SK-N-SH (cell line): ENCODE measurements at regions not wholly inside any gene's neighbourhood (a gene's known extent, or its start where the extent isn't known, plus 50 kb on each side); places are given as distances from the start of the nearest gene placed in this dataset.

Source experiments
- CTCF ChIA-PET: fragments of 300-600, 350-600 bp; formaldehyde crosslinking; extraction: SDS; loops from one replicate; lab custom pipeline; 2021; lab: Yijun Ruan, JAX
- POLR2A ChIA-PET: fragments of 350-600 bp; sonication (Branson Sonifier 250); formaldehyde crosslinking; extraction: SDS; loops from one replicate; lab custom pipeline; 2020; ENCODE audit warnings: antibody characterized with exemption, inconsistent platforms; lab: Yijun Ruan, JAX
- DNase-seq: peaks from one replicate; pipeline ENCODE4 v3.0.0; 2012
- H2AFZ ChIP-seq: fragments of 200-600 bp; sonication (generic); 2 replicates; pipeline ENCODE4 v1.8.1; 2016; ENCODE audit warnings: antibody characterized with exemption, mild to moderate bottlenecking, low read depth
- H3F3A ChIP-seq: fragments of 200-600 bp; sonication (generic); replicated peaks from 2 replicates; pipeline ENCODE3; 2016; ENCODE audit warnings: antibody characterized with exemption, mild to moderate bottlenecking; ENCODE audit not compliant: insufficient read depth
- H3K27ac ChIP-seq, 2 experiments: fragments of 200-500 bp in 1 of 2; fragments of 200-600 bp in 1 of 2; sonication (Bioruptor generic) in 1 of 2; sonication (generic), shearing (Covaris generic) in 1 of 2; 2 replicates each; pipeline versions ENCODE4 v1.5.1 to v1.6.1; 2014 to 2016; ENCODE audit warnings: low read depth in 2 of 2, inconsistent platforms in 1 of 2, low read length in 1 of 2, mild to moderate bottlenecking in 1 of 2, mixed read lengths in 1 of 2
- H3K27me3 ChIP-seq: fragments of 200-600 bp; sonication (generic), shearing (Covaris generic); 2 replicates; pipeline ENCODE4 v1.6.1; 2016; ENCODE audit warnings: mixed run types; ENCODE audit not compliant: insufficient read depth
- H3K36me3 ChIP-seq, 2 experiments: fragments of 200-500 bp in 1 of 2; fragments of 200-600 bp in 1 of 2; sonication (Bioruptor generic) in 1 of 2; sonication (generic) in 1 of 2; replicated peaks in 1 of 2; 2 replicates each; pipeline versions ENCODE3 to v1.5.1; 2014 to 2016; ENCODE audit warnings: low read length in 1 of 2, mild to moderate bottlenecking in 1 of 2; ENCODE audit not compliant: insufficient read depth in 2 of 2, control insufficient read depth in 1 of 2
- H3K4me1 ChIP-seq, 2 experiments: fragments of 200-500 bp in 1 of 2; fragments of 200-600 bp in 1 of 2; sonication (Bioruptor generic) in 1 of 2; sonication (generic), shearing (Covaris generic) in 1 of 2; 2 replicates each; pipeline versions ENCODE4 v1.5.1 to v1.6.1; 2014 to 2016; ENCODE audit warnings: low read depth in 1 of 2, low read length in 1 of 2, mixed run types in 1 of 2; ENCODE audit not compliant: insufficient read depth in 2 of 2, control insufficient read depth in 1 of 2
- H3K4me2 ChIP-seq: fragments of 200-600 bp; sonication (generic), shearing (Covaris generic); 2 replicates; pipeline ENCODE4 v1.6.1; 2017; ENCODE audit warnings: mixed run types
- H3K4me3 ChIP-seq, 2 experiments: fragments of 200-500 bp in 1 of 2; fragments of 200-600 bp in 1 of 2; sonication (Bioruptor generic) in 1 of 2; sonication (generic), shearing (Covaris generic) in 1 of 2; 2 replicates each; pipeline versions ENCODE4 v1.5.1 to v1.8.1; 2014 to 2016; ENCODE audit warnings: low read depth in 2 of 2, inconsistent platforms in 1 of 2, low read length in 1 of 2, mild to moderate bottlenecking in 1 of 2, mixed read lengths in 1 of 2, moderate library complexity in 1 of 2
- H3K79me2 ChIP-seq: fragments of 200-600 bp; sonication (generic); 2 replicates; pipeline ENCODE4 v1.8.1; 2017; ENCODE audit warnings: mild to moderate bottlenecking; ENCODE audit not compliant: insufficient read depth
- H3K9ac ChIP-seq: fragments of 200-600 bp; sonication (generic); 2 replicates; pipeline ENCODE4 v1.6.1; 2017; ENCODE audit warnings: mixed run types
- H3K9me2 ChIP-seq: fragments of 200-600 bp; sonication (generic); 2 replicates; pipeline ENCODE4 v1.6.1; 2017; ENCODE audit warnings: mixed run types
- H3K9me3 ChIP-seq: fragments of 200-600 bp; sonication (generic); 2 replicates; pipeline ENCODE4 v1.6.1; 2017; ENCODE audit warnings: mixed run types, mild to moderate bottlenecking, moderate library complexity
- H4K20me1 ChIP-seq: fragments of 200-600 bp; sonication (generic); 2 replicates; pipeline ENCODE4 v1.6.1; 2017; ENCODE audit warnings: mild to moderate bottlenecking, mixed run types; ENCODE audit not compliant: insufficient read depth
- CHD2 ChIP-seq: fragments of 150-350 bp; IDR thresholded peaks from 2 replicates; pipeline ENCODE4 v1.6.1; 2018; ENCODE audit warnings: low read length; ENCODE audit not compliant: partially characterized antibody
- EP300 ChIP-seq, 2 experiments: IDR thresholded peaks; 2 replicates each; pipeline versions ENCODE4 v1.4.0 to v1.6.1; 2012; ENCODE audit warnings: borderline replicate concordance in 1 of 2, low read depth in 1 of 2, low read length in 1 of 2
- EZH2phosphoT487 ChIP-seq: fragments of 200-600 bp; sonication (generic); IDR thresholded peaks from 2 replicates; pipeline ENCODE4 v1.6.1; 2017; ENCODE audit warnings: low read depth, mixed run types, mild to moderate bottlenecking, antibody characterized with exemption, moderate library complexity, borderline replicate concordance
- FOSL2 ChIP-seq: IDR thresholded peaks from 2 replicates; pipeline ENCODE4 v1.4.0; 2012; ENCODE audit warnings: low read depth, mild to moderate bottlenecking, moderate library complexity, borderline replicate concordance
- FOXM1 ChIP-seq: IDR thresholded peaks from 2 replicates; pipeline ENCODE4 v1.4.0; 2012; ENCODE audit warnings: low read depth, mild to moderate bottlenecking
- GATA2 ChIP-seq: sonication (generic); formaldehyde crosslinking; IDR thresholded peaks from 2 replicates; pipeline ENCODE4 v1.5.0; 2020; ENCODE audit warnings: mild to moderate bottlenecking, missing genetic modification reagents
- IRF3 ChIP-seq: fragments of 150-350 bp; IDR thresholded peaks from 2 replicates; pipeline ENCODE4 v1.6.1; 2016; ENCODE audit warnings: mild to moderate bottlenecking, low read depth, low read length
- JUND ChIP-seq: IDR thresholded peaks from 2 replicates; pipeline ENCODE4 v1.4.0; 2012
- MAX ChIP-seq: IDR thresholded peaks from 2 replicates; pipeline ENCODE4 v1.4.0; 2012; ENCODE audit warnings: low read depth
- MEF2A ChIP-seq: IDR thresholded peaks from 2 replicates; pipeline ENCODE4 v1.4.0; 2012; ENCODE audit warnings: low read depth, borderline replicate concordance
- MXI1 ChIP-seq: IDR thresholded peaks from 2 replicates; pipeline ENCODE4 v1.6.1; 2012; ENCODE audit warnings: mild to moderate bottlenecking, low read depth, low read length, improper control_type of control experiment
- PBX3 ChIP-seq: IDR thresholded peaks from 2 replicates; pipeline ENCODE4; 2012
- RAD21 ChIP-seq: IDR thresholded peaks from 2 replicates; pipeline ENCODE4 v1.6.1; 2012; ENCODE audit warnings: mild to moderate bottlenecking, low read length
- RFX5 ChIP-seq: IDR thresholded peaks from 2 replicates; pipeline ENCODE4 v1.6.1; 2012; ENCODE audit warnings: mild to moderate bottlenecking, improper control_type of control experiment, low read length
- RXRA ChIP-seq: IDR thresholded peaks from 2 replicates; pipeline ENCODE4 v1.4.0; 2012; ENCODE audit warnings: low read depth, mild to moderate bottlenecking, borderline replicate concordance
- SIN3A ChIP-seq: IDR thresholded peaks from 2 replicates; pipeline ENCODE4 v1.6.1; 2012; ENCODE audit warnings: low read depth, mild to moderate bottlenecking, low read length, moderate library complexity, borderline replicate concordance
- SMC3 ChIP-seq: IDR thresholded peaks from 2 replicates; pipeline ENCODE4 v1.6.1; 2012; ENCODE audit warnings: low read depth, low read length, improper control_type of control experiment
- TAF1 ChIP-seq: IDR thresholded peaks from 2 replicates; pipeline ENCODE4 v1.6.1; 2012; ENCODE audit warnings: low read depth, mild to moderate bottlenecking, low read length, moderate library complexity, borderline replicate concordance
- TEAD4 ChIP-seq: IDR thresholded peaks from 2 replicates; pipeline ENCODE4 v1.4.0; 2012; ENCODE audit warnings: mild to moderate bottlenecking, borderline replicate concordance; ENCODE audit not compliant: insufficient read depth
- YY1 ChIP-seq: IDR thresholded peaks from 2 replicates; pipeline ENCODE4 v1.4.0; 2012; ENCODE audit warnings: low read depth, mild to moderate bottlenecking
- WGBS: methylation state at CpG from one replicate; pipeline ENCODE4 v1.1.6; 2017; ENCODE audit warnings: low lambda C conversion rate; 5-methylcytosine and 5-hydroxymethylcytosine counted together
- TF ChIP-seq, protein P1 (sequence below): IDR thresholded peaks from 2 replicates; pipeline ENCODE4 v1.4.0; 2012; ENCODE audit warnings: low read depth, borderline replicate concordance

DNA sequence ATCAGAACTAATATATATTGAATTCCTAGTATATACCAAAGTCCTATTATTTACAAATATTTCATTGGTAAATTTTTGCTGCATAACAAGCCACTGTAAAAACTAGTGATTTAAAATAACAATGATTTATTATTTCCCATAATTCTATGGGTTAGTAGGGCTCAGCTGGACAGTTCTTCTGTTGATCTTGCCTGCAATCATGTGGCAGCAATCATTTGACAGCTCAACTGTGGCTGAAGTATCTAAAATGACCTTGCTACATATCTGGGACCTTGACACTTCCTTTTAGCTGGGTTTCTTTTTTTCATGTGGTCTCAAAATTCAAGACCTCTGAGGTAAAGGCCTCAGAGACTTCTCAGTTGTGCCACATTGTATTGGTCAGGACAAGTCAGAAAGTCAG lies 598.5 kb upstream of the PITX2 start:
- Histone ChIP-seq H3K9ac (no peak overlapping the region), H3F3A (no peaks in the 10 kb centered on the region), H3K9me3 (no peaks in the 10 kb centered on the region), H3K4me1 (no peaks in the 10 kb centered on the region), H4K20me1 (no peaks in the 10 kb centered on the region), H3K4me2 (no peak overlapping the region), H3K4me3 (no peak overlapping the region), H3K79me2 (no peaks in the 10 kb centered on the region), H3K27ac (no peak overlapping the region), H3K36me3 (no peaks in the 10 kb centered on the region), H2AFZ (no peak overlapping the region), H3K27me3 (no peaks in the 10 kb centered on the region), H3K9me2 (no peaks in the 10 kb centered on the region)
- DNase-seq: no peak
- ChIA-PET POLR2A (no interaction called here), CTCF (no interaction called here)
- no peak for TF ChIP-seq PBX3
- TF ChIP-seq EP300 (IDR thresholded peaks at IDR 0.05; ENCODE audit: borderline replicate concordance in 1 of 2, low read depth in 1 of 2, low read length in 1 of 2): no peak
- TF ChIP-seq RAD21: no peak
- TF ChIP-seq TEAD4: no peak
- no peak for TF ChIP-seq EZH2phosphoT487
- no peak for TF ChIP-seq JUND
- TF ChIP-seq FOXM1: no peak
- TF ChIP-seq FOSL2: no peak
- TF ChIP-seq SMC3: no peak
- no peak for TF ChIP-seq TAF1
- TF ChIP-seq MEF2A: no peak
- TF ChIP-seq GATA2 (CRISPR knock-in tag): no peak
- TF ChIP-seq SIN3A: no peak
- TF ChIP-seq IRF3: no peak

GRCh38 chr4:111228396-111228795 lies 605.5 kb upstream of the PITX2 start:
- Histone ChIP-seq H3K9me2 (no peaks in the 10 kb centered on the region), H3K4me2 (no peak overlapping the region), H3K79me2 (no peaks in the 10 kb centered on the region), H3K9me3 (no peaks in the 10 kb centered on the region), H4K20me1 (no peaks in the 10 kb centered on the region), H3K9ac (no peak overlapping the region), H3K4me3 (no peak overlapping the region), H3K27me3 (no peaks in the 10 kb centered on the region), H3K36me3 (no peaks in the 10 kb centered on the region), H3F3A (no peaks in the 10 kb centered on the region), H3K4me1 (no peaks in the 10 kb centered on the region), H2AFZ (no peak overlapping the region), H3K27ac (no peak overlapping the region)
- ChIA-PET CTCF (no interaction called here), POLR2A (no interaction called here)
- no peak for DNase-seq
- WGBS: 20% methylated on average over 1 of the region's 1 CpG
- TF ChIP-seq RFX5 (no peak), EZH2phosphoT487 (no peak), CHD2 (no peak), IRF3 (no peak), FOSL2 (no peak), MAX (no peak), RAD21 (no peak), YY1 (no peak), PBX3 (no peak), TEAD4 (no peak), MXI1 (no peak), RXRA (no peak), FOXM1 (no peak), SMC3 (no peak), SIN3A (no peak)
- TF ChIP-seq, protein P1, sequence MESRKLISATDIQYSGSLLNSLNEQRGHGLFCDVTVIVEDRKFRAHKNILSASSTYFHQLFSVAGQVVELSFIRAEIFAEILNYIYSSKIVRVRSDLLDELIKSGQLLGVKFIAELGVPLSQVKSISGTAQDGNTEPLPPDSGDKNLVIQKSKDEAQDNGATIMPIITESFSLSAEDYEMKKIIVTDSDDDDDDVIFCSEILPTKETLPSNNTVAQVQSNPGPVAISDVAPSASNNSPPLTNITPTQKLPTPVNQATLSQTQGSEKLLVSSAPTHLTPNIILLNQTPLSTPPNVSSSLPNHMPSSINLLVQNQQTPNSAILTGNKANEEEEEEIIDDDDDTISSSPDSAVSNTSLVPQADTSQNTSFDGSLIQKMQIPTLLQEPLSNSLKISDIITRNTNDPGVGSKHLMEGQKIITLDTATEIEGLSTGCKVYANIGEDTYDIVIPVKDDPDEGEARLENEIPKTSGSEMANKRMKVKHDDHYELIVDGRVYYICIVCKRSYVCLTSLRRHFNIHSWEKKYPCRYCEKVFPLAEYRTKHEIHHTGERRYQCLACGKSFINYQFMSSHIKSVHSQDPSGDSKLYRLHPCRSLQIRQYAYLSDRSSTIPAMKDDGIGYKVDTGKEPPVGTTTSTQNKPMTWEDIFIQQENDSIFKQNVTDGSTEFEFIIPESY: no peak
